ENCODE measurements at regions not wholly inside any gene's neighbourhood (a gene's known extent, or its start where the extent isn't known, plus 50 kb on each side); places are given as distances from the start of the nearest gene placed in this dataset.

DNA sequence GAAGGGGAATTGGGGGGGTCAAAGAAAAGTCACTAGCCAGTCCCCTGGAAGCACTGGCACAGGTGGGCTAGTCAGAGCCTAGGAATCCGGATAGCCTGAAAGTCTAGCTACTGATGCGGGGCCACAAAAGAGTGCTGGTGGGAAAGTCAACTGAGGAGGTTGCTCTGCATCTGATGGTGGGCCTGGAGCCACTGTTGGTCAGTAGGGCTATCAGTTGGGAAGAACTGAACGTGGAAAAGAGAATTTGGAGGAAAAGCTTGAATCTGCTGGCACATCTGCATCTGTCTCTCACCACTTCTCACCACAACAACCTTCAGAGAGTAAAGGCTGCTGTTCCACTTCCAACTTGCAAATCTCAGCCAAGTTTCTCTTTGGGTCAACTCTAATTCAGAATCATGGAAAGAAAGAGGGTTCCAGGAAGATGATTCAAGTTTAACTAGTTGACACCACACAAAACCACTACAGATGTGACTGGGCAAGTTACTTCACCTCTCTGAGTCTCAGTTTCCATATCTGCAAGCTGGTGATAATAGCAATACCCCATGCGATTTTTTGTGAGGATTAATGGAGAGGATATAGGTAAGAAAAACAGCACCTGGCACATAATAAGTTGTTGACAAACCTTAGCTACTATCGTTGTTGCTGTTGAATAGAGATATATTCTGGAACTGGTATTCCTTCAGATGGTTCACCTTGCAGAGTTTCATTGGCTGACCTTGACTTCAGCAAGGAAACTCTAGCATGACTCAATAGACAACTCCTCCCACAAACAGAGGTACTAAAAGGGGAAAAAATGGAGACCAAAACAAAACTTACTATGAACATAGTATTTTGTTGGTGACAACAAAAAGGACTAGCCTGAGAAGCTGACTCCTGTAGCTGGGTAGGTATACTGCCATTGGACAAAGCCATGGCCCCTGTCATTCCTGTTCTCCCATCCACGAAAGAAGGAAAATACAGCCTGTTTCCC lies 280.2 kb upstream of the STT3B start:
- no peaks in the 10 kb centered on the region for H3K27me3 Mint-ChIP-seq (ENCODE audit: insufficient read depth, unreplicated experiment)

DNA sequence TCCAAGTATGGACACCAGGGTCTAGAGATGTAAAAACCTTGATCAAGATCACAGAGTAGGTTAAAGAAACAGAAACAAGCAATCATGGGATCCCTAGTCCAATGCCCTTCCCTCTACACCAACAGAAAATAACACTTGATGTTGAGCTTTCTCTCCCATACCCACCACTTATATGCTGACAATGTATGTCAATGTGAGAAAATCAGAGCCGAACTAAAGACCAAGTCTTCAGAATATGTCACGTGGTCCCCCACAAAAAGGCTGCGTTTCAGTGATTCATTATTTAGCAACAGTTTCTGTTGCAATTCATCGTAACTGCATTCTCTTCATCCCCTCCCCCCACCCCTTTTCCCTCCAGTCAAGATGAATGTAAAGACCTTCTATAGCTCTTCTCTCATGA lies 278.9 kb upstream of the STT3B start:
- Mint-ChIP-seq H3K27me3 (ENCODE audit: insufficient read depth, unreplicated experiment) (no peaks in the 10 kb centered on the region), H3K4me1 (ENCODE audit: low read depth, unreplicated experiment) (peaks cover 29% of the 10 kb centered on the region), H3K27ac (ENCODE audit: unreplicated experiment) (peak overlapping the region; percentile 82), H3K9me3 (ENCODE audit: unreplicated experiment) (peaks cover 24% of the 10 kb centered on the region), H3K36me3 (ENCODE audit: insufficient read depth, unreplicated experiment) (peaks cover 10% of the 10 kb centered on the region), H3K4me3 (ENCODE audit: unreplicated experiment) (no peak overlapping the region)
- Histone ChIP-seq H3K36me3 (ENCODE audit: control insufficient read depth, insufficient read depth, low read length) (no peaks in the 10 kb centered on the region), H3K9me3 (no peaks in the 10 kb centered on the region), H3K4me3 (ENCODE audit: low read depth, low read length) (no peak overlapping the region), H3K27me3 (replicated peaks; ENCODE audit: control insufficient read depth, insufficient read depth, low read length) (no peaks in the 10 kb centered on the region), H3K4me1 (peaks cover 30% of the 10 kb centered on the region)
- BruUV-seq (replicated peaks), result no TSS peak
- no peak for DNase-seq
- no peak for TF ChIP-seq CTCF (IDR thresholded peaks at IDR 0.05; ENCODE audit: insufficient read depth in 1 of 2, low read depth in 1 of 2, low read length in 1 of 2, severe bottlenecking in 1 of 2, unreplicated experiment in 1 of 2)
- intact Hi-C loops (cut with micrococcal nuclease; ENCODE audit: unreplicated experiment), result loop anchor here (1.0 kb wide), 1 partner anchor 35 kb away; no protein-coding TSS in a partner anchor
- POLR2A ChIA-PET, result no interaction called here
- CTCF ChIA-PET, result interaction anchor here (0.6 kb wide), 2 partner anchors 81 to 93 kb away, joined by 3 to 7 read pairs; no protein-coding TSS in a partner anchor

More for the DNA sequence above, 280.2 kb upstream of the STT3B start:
- no TSS peak for BruUV-seq (replicated peaks)
- Mint-ChIP-seq H3K4me3 (ENCODE audit: unreplicated experiment) (no peak overlapping the region), H3K36me3 (ENCODE audit: insufficient read depth, unreplicated experiment) (peaks cover 10% of the 10 kb centered on the region), H3K4me1 (ENCODE audit: low read depth, unreplicated experiment) (peaks cover 34% of the 10 kb centered on the region), H3K9me3 (ENCODE audit: unreplicated experiment) (peaks cover 24% of the 10 kb centered on the region), H3K27ac (ENCODE audit: unreplicated experiment) (no peak overlapping the region)
- Histone ChIP-seq H3K4me1 (peaks cover 43% of the 10 kb centered on the region), H3K9me3 (no peaks in the 10 kb centered on the region), H3K4me3 (ENCODE audit: low read depth, low read length) (no peak overlapping the region), H3K36me3 (ENCODE audit: control insufficient read depth, insufficient read depth, low read length) (no peaks in the 10 kb centered on the region), H3K27me3 (replicated peaks; ENCODE audit: control insufficient read depth, insufficient read depth, low read length) (no peaks in the 10 kb centered on the region)
- POLR2A ChIA-PET, result no interaction called here
- no peak for TF ChIP-seq CTCF (IDR thresholded peaks at IDR 0.05; ENCODE audit: insufficient read depth in 1 of 2, low read depth in 1 of 2, low read length in 1 of 2, severe bottlenecking in 1 of 2, unreplicated experiment in 1 of 2)
- intact Hi-C loops (cut with micrococcal nuclease; ENCODE audit: unreplicated experiment), result loop anchor here (1.0 kb wide), 1 partner anchor 36 kb away; no protein-coding TSS in a partner anchor
- CTCF ChIA-PET, result no interaction called here
- peak in 1 of 2 experiments; percentile 42 for DNase-seq

GRCh38 chr3:31254483-31254882 lies 278.2 kb upstream of the STT3B start:
- Histone ChIP-seq H3K4me3 (ENCODE audit: low read depth, low read length) (no peak overlapping the region), H3K9me3 (no peaks in the 10 kb centered on the region), H3K27me3 (replicated peaks; ENCODE audit: control insufficient read depth, insufficient read depth, low read length) (no peaks in the 10 kb centered on the region), H3K4me1 (peaks cover 29% of the 10 kb centered on the region), H3K36me3 (ENCODE audit: control insufficient read depth, insufficient read depth, low read length) (no peaks in the 10 kb centered on the region)
- CTCF ChIA-PET, result interaction anchor here (0.6 kb wide), 2 partner anchors 81 to 93 kb away, joined by 3 to 7 read pairs; no protein-coding TSS in a partner anchor
- H3K4me3 Mint-ChIP-seq (ENCODE audit: unreplicated experiment), result peak overlapping the region; percentile 11
- H3K36me3 Mint-ChIP-seq (ENCODE audit: insufficient read depth, unreplicated experiment), result peaks cover 10% of the 10 kb centered on the region
- peak overlapping the region; percentile 82 for H3K27ac Mint-ChIP-seq (ENCODE audit: unreplicated experiment)
- intact Hi-C loops (cut with micrococcal nuclease; ENCODE audit: unreplicated experiment), result no loop called here
- no TSS peak for BruUV-seq (replicated peaks)
- H3K4me1 Mint-ChIP-seq (ENCODE audit: low read depth, unreplicated experiment), result peaks cover 26% of the 10 kb centered on the region
- no peak for DNase-seq
- H3K27me3 Mint-ChIP-seq (ENCODE audit: insufficient read depth, unreplicated experiment), result no peaks in the 10 kb centered on the region
- H3K9me3 Mint-ChIP-seq (ENCODE audit: unreplicated experiment), result peaks cover 24% of the 10 kb centered on the region
- POLR2A ChIA-PET, result no interaction called here
- no peak for TF ChIP-seq CTCF (IDR thresholded peaks at IDR 0.05; ENCODE audit: insufficient read depth in 1 of 2, low read depth in 1 of 2, low read length in 1 of 2, severe bottlenecking in 1 of 2, unreplicated experiment in 1 of 2)
